ENCODE measurements at regions not wholly inside any gene's neighbourhood (a gene's known extent, or its start where the extent isn't known, plus 50 kb on each side); places are given as distances from the start of the nearest gene placed in this dataset.

DNA sequence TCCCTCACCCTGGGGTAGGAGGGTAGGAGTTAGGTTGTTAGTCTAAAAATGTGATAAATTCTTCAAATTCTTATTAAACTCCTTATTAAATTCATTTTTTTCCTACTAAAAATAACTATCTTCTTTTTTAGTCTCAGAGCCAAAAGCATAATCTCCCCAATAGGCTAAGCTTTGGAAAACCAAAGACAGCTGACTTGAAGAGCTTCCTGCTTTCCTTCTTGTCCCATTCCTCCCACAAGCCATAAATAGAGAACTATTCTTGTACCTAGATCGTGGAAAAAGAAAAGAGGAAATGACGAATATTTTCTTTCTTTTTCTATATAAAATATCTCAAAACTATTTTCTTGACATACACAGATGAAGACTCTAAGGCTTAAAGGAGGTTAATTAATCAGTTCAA is 486.9 kb downstream of the CDH8 start:
- DNase-seq (ENCODE audit: low read depth), result no peak
- H3K4me3 ChIP-seq (ENCODE audit: low read depth, low read length), result no peak overlapping the region
- TF ChIP-seq CTCF (IDR thresholded peaks at IDR 0.05; ENCODE audit: low read depth, low read length, missing control alignments), result no peak
- in situ Hi-C loops (cut with HindIII; ENCODE audit: low sequenced_read_pairs), result no loop called here

DNA sequence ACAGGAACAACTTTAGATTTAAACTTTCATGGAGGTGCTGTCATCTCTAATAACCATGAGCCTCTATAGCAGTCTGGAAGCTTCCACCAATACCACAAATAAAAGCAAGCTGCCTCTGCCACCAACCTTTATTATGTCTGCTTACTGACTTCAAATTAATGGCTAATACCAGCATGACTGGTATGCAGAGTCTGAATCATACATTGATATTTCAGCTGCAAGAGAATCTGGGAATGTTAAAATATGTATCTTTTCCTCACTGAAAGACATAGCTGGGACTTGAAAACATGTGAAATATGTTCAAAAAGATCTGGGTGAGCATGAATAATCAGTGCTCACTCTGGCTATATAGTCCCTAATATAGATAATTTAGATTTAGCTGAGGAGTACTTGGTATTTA is 488.6 kb downstream of the CDH8 start:
- TF ChIP-seq CTCF (IDR thresholded peaks at IDR 0.05; ENCODE audit: low read depth, low read length, missing control alignments), result no peak
- H3K4me3 ChIP-seq (ENCODE audit: low read depth, low read length), result no peak overlapping the region
- DNase-seq (ENCODE audit: low read depth), result no peak
- in situ Hi-C loops (cut with HindIII; ENCODE audit: low sequenced_read_pairs), result no loop called here

DNA sequence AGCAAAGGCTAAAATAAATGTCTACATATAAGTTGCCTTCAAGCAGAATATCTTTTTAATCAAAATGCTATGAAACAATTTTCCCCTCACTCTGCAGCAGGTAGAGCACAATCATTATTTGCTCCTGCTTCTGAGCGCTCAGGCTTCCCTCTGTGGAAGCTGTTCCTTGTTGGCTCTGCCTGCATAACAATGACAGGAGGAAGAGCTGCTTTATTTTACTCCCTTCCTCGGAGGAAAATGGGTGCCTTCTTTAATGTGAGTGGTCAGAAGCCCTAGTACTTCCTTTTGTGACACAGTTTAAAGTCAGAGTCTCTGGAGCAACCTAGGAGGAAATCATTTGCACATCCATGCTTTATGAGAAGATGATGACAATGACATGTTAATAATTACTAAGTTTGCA is 492.1 kb downstream of the CDH8 start:
- TF ChIP-seq CTCF (IDR thresholded peaks at IDR 0.05; ENCODE audit: low read depth, low read length, missing control alignments), result no peak
- in situ Hi-C loops (cut with HindIII; ENCODE audit: low sequenced_read_pairs), result no loop called here
- no peak overlapping the region for H3K4me3 ChIP-seq (ENCODE audit: low read depth, low read length)

GRCh38 chr16:61540216-61540615 is 496.0 kb downstream of the CDH8 start:
- in situ Hi-C loops (cut with HindIII; ENCODE audit: low sequenced_read_pairs), result no loop called here
- DNase-seq (ENCODE audit: low read depth), result no peak
- no peak overlapping the region for H3K4me3 ChIP-seq (ENCODE audit: low read depth, low read length)
- no peak for TF ChIP-seq CTCF (IDR thresholded peaks at IDR 0.05; ENCODE audit: low read depth, low read length, missing control alignments)

More for the DNA sequence above, 492.1 kb downstream of the CDH8 start:
- no peak for DNase-seq (ENCODE audit: low read depth)

DNA sequence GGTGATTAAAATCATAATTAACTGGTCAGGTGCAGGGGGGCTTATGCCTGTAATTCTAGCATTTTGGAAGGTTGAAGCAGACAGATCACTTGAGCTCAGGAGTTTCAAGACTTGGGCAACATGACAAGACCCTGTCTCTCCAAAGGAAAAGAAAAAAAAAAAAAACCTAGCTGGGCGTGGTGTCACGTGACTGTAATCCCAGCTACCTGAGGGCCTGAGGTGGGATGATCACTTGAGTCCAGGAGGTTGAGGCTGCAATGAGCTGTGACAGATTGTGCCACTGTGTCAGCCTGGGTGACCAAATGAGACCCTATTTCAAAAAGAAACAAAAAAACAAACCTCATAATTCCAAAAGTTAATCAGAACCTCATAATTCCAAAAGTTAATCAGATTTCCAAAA is 505.5 kb downstream of the CDH8 start:
- no peak overlapping the region for H3K4me3 ChIP-seq (ENCODE audit: low read depth, low read length)
- DNase-seq (ENCODE audit: low read depth), result no peak
- TF ChIP-seq CTCF (IDR thresholded peaks at IDR 0.05; ENCODE audit: low read depth, low read length, missing control alignments), result no peak
- in situ Hi-C loops (cut with HindIII; ENCODE audit: low sequenced_read_pairs), result no loop called here

DNA sequence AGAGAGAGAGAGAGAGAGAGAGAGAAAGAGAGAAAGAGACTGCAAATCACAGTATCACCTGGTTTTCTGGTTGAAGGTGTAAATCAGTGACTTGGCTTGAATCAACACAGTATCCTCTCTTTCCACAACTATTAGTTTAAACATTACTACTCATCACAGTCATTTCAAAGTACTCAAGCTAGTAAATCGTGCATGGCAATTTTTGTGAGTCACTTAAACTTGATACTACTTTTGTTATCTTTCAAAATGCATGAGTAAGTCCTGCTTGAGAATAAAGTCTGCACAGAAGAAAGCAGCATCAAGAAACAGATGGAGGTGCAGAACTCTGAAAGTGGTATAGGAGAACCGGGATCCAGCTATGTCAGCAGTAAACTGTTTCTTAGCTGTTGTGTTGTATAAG is 535.4 kb downstream of the CDH8 start:
- H3K4me3 ChIP-seq (ENCODE audit: low read depth, low read length), result no peak overlapping the region
- TF ChIP-seq CTCF (IDR thresholded peaks at IDR 0.05; ENCODE audit: low read depth, low read length, missing control alignments), result no peak
- in situ Hi-C loops (cut with HindIII; ENCODE audit: low sequenced_read_pairs), result no loop called here
- DNase-seq (ENCODE audit: low read depth), result no peak

DNA sequence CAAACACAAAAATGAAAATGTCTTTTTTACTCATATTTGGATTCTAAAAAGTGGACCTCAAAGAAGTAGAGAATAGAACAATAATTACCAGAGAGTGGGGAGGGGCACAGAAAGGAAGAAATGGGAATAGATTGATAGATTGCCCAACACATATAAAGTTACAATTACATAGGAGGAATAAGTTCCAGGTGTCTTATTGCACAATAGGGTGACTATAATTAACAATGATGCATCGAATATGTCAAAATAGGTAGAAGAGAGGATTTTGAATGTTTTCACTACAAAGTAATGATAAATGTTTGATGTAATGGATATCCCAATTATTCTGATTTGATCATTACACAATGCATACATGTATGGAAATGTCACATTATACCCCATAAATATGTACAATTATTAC is 556.0 kb downstream of the CDH8 start:
- no peak overlapping the region for H3K4me3 ChIP-seq (ENCODE audit: low read depth, low read length)
- no peak for DNase-seq (ENCODE audit: low read depth)
- in situ Hi-C loops (cut with HindIII; ENCODE audit: low sequenced_read_pairs), result no loop called here
- no peak for TF ChIP-seq CTCF (IDR thresholded peaks at IDR 0.05; ENCODE audit: low read depth, low read length, missing control alignments)
